SK-N-SH treated with all-trans-retinoic acid at 6 μM for 48 hours (cell line): ENCODE measurements at regions not wholly inside any gene's neighbourhood (a gene's known extent, or its start where the extent isn't known, plus 50 kb on each side); places are given as distances from the start of the nearest gene placed in this dataset.

Experiments used
- ATAC-seq: fragments of 200-7000 bp; cut with Tn5 transposase; 3 replicates; pipeline ENCODE4 v1.9.1; 2020; ENCODE audit warnings: mild to moderate bottlenecking, moderate library complexity
- ARNTL ChIP-seq: fragments of 450-650 bp; formaldehyde crosslinking; IDR thresholded peaks from 2 replicates; pipeline ENCODE4 v1.5.0; 2020; ENCODE audit warnings: low read depth, mild to moderate bottlenecking, moderate library complexity, borderline replicate concordance
- BACH2 ChIP-seq: fragments of 250-450 bp; sonication (Bioruptor Pico); IDR thresholded peaks from 2 replicates; pipeline ENCODE4 v1.9.0; 2021; ENCODE audit warnings: mild to moderate bottlenecking, borderline replicate concordance
- CREB5 ChIP-seq: fragments of 250-450 bp; sonication (Bioruptor Pico); IDR thresholded peaks from 2 replicates; pipeline ENCODE4 v1.5.1; 2020; ENCODE audit warnings: low read depth, mild to moderate bottlenecking, moderate library complexity
- CSDC2 ChIP-seq: fragments of 250-450 bp; sonication (Bioruptor Pico); IDR thresholded peaks from 2 replicates; pipeline ENCODE4 v1.5.0; 2020; ENCODE audit warnings: mild to moderate bottlenecking, moderate library complexity
- CSRNP3 ChIP-seq: fragments of 250-450 bp; sonication (Bioruptor Pico); IDR thresholded peaks from 2 replicates; pipeline ENCODE4 v1.5.1; 2021; ENCODE audit warnings: mild to moderate bottlenecking, moderate library complexity
- ESRRG ChIP-seq: fragments of 250-450 bp; sonication (Bioruptor Pico); IDR thresholded peaks from 2 replicates; pipeline ENCODE4 v1.6.1; 2021; ENCODE audit warnings: mild to moderate bottlenecking
- GLIS3 ChIP-seq: fragments of 250-450 bp; sonication (Bioruptor Pico); IDR thresholded peaks from 2 replicates; pipeline ENCODE4 v1.5.0; 2020; ENCODE audit warnings: mild to moderate bottlenecking, moderate library complexity
- ISL1 ChIP-seq: fragments of 250-450 bp; sonication (Bioruptor Pico); IDR thresholded peaks from 2 replicates; pipeline ENCODE4 v2.1.2; 2022; ENCODE audit warnings: mild to moderate bottlenecking, moderate library complexity
- OSR1 ChIP-seq: fragments of 250-450 bp; sonication (Bioruptor Pico); IDR thresholded peaks from 2 replicates; pipeline ENCODE4 v1.8.0; 2022; ENCODE audit warnings: moderate library complexity, mild to moderate bottlenecking, inconsistent platforms
- POU6F1 ChIP-seq: fragments of 250-450 bp; sonication (Bioruptor Pico); IDR thresholded peaks from 2 replicates; pipeline ENCODE4 v1.8.0; 2021; ENCODE audit warnings: low read depth, mild to moderate bottlenecking, moderate library complexity, borderline replicate concordance
- PPARA ChIP-seq: fragments of 250-450 bp; sonication (Bioruptor Pico); IDR thresholded peaks from 2 replicates; pipeline ENCODE4 v1.5.0; 2020; ENCODE audit warnings: mild to moderate bottlenecking, borderline replicate concordance
- RARB ChIP-seq: fragments of 250-450 bp; sonication (Bioruptor Pico); IDR thresholded peaks from 2 replicates; pipeline ENCODE4 v1.8.0; 2021; ENCODE audit warnings: mild to moderate bottlenecking, moderate library complexity
- SNAI2 ChIP-seq: fragments of 250-450 bp; sonication (Bioruptor Pico); IDR thresholded peaks from 2 replicates; pipeline ENCODE4 v1.5.0; 2020; ENCODE audit warnings: mild to moderate bottlenecking, moderate library complexity
- TCF4 ChIP-seq: fragments of 250-450 bp; sonication (Bioruptor Pico); IDR thresholded peaks from 2 replicates; pipeline ENCODE4 v1.8.0; 2021; ENCODE audit warnings: mild to moderate bottlenecking, moderate library complexity, borderline replicate concordance
- TOX ChIP-seq: fragments of 250-450 bp; sonication (Bioruptor Pico); IDR thresholded peaks from 2 replicates; pipeline ENCODE4 v1.8.0; 2021; ENCODE audit warnings: mild to moderate bottlenecking, moderate library complexity, borderline replicate concordance
- TSHZ2 ChIP-seq: fragments of 250-450 bp; sonication (Bioruptor Pico); IDR thresholded peaks from 2 replicates; pipeline ENCODE4 v1.5.0; 2020; ENCODE audit warnings: mild to moderate bottlenecking, moderate library complexity
- ZC3H10 ChIP-seq: fragments of 250-450 bp; sonication (Bioruptor Pico); IDR thresholded peaks from 2 replicates; pipeline ENCODE4 v1.5.1; 2021; ENCODE audit warnings: mild to moderate bottlenecking, moderate library complexity
- ZFP3 ChIP-seq: fragments of 250-450 bp; sonication (Bioruptor Pico); IDR thresholded peaks from 2 replicates; pipeline ENCODE4 v1.5.0; 2020; ENCODE audit warnings: mild to moderate bottlenecking, moderate library complexity
- ZFP30 ChIP-seq: fragments of 450-650 bp; formaldehyde crosslinking; IDR thresholded peaks from 2 replicates; pipeline ENCODE4 v1.5.0; 2022; ENCODE audit warnings: mild to moderate bottlenecking, moderate library complexity
- ZNF565 ChIP-seq: fragments of 450-650 bp; formaldehyde crosslinking; conservative IDR thresholded peaks from 2 replicates; pipeline ENCODE4 v1.5.0; 2020; ENCODE audit warnings: low read depth, mild to moderate bottlenecking, moderate library complexity
- ZNF70 ChIP-seq: fragments of 450-650 bp; formaldehyde crosslinking; IDR thresholded peaks from 2 replicates; pipeline ENCODE4 v1.5.0; 2020; ENCODE audit warnings: mild to moderate bottlenecking, moderate library complexity
- ZNF8 ChIP-seq: fragments of 450-650 bp; formaldehyde crosslinking; IDR thresholded peaks from 2 replicates; pipeline ENCODE4 v1.5.0; 2020; ENCODE audit warnings: mild to moderate bottlenecking, moderate library complexity

- no peak for TF ChIP-seq ZC3H10 (CRISPR knock-in tag)
- no peak for TF ChIP-seq ZNF565 (CRISPR knock-in tag)
- no peak for TF ChIP-seq ZNF70 (CRISPR knock-in tag)
- TF ChIP-seq ISL1 (CRISPR knock-in tag) = no peak
- TF ChIP-seq ZFP3 (CRISPR knock-in tag) = no peak
- no peak for TF ChIP-seq ZFP30
- no peak for TF ChIP-seq CSRNP3 (CRISPR knock-in tag)
- no peak for TF ChIP-seq ZNF8
- ATAC-seq = no peak
Measured at GRCh38 chr5:39555788-39556187, 131.0 kb upstream of the DAB2 start.

GRCh38 chr5:39547553-39548154 lies 122.9 kb upstream of the DAB2 start:
- TF ChIP-seq ZNF70 (CRISPR knock-in tag) (no peak), ZFP30 (no peak), PPARA (no peak), RARB (no peak)
- peak; percentile 84 for ATAC-seq

- ATAC-seq = no peak
- TF ChIP-seq ZFP3 (CRISPR knock-in tag) (no peak), RARB (no peak), BACH2 (CRISPR knock-in tag) (no peak), ZNF8 (no peak), ZC3H10 (CRISPR knock-in tag) (no peak), POU6F1 (no peak), ISL1 (CRISPR knock-in tag) (no peak), TCF4 (CRISPR knock-in tag) (no peak), GLIS3 (CRISPR knock-in tag) (no peak), CREB5 (CRISPR knock-in tag) (no peak), ESRRG (CRISPR knock-in tag) (no peak), CSRNP3 (CRISPR knock-in tag) (no peak), TOX (no peak), OSR1 (CRISPR knock-in tag) (no peak), ZFP30 (no peak), SNAI2 (CRISPR knock-in tag) (no peak), ZNF70 (CRISPR knock-in tag) (no peak)
Measured at GRCh38 chr5:39544941-39545340, 120.2 kb upstream of the DAB2 start.

GRCh38 chr5:39543335-39543734 lies 118.6 kb upstream of the DAB2 start:
- ATAC-seq = no peak
- no peak for TF ChIP-seq ISL1 (CRISPR knock-in tag)
- TF ChIP-seq PPARA = no peak
- no peak for TF ChIP-seq GLIS3 (CRISPR knock-in tag)
- no peak for TF ChIP-seq BACH2 (CRISPR knock-in tag)
- no peak for TF ChIP-seq ZNF8
- no peak for TF ChIP-seq TOX
- TF ChIP-seq CSDC2 = no peak

GRCh38 chr5:39542511-39543285 lies 117.9 kb upstream of the DAB2 start:
- no peak for ATAC-seq
- no peak for TF ChIP-seq TSHZ2 (CRISPR knock-in tag)
- TF ChIP-seq CSDC2 = no peak
- no peak for TF ChIP-seq ZNF565 (CRISPR knock-in tag)
- no peak for TF ChIP-seq ESRRG (CRISPR knock-in tag)
- TF ChIP-seq RARB = no peak
- no peak for TF ChIP-seq PPARA
- TF ChIP-seq TCF4 (CRISPR knock-in tag) = no peak
- no peak for TF ChIP-seq ISL1 (CRISPR knock-in tag)
- no peak for TF ChIP-seq GLIS3 (CRISPR knock-in tag)
- no peak for TF ChIP-seq ZNF70 (CRISPR knock-in tag)
- TF ChIP-seq ZC3H10 (CRISPR knock-in tag) = no peak
- TF ChIP-seq ZFP3 (CRISPR knock-in tag) = no peak
- no peak for TF ChIP-seq SNAI2 (CRISPR knock-in tag)
- TF ChIP-seq POU6F1 = no peak
- TF ChIP-seq ZFP30 = no peak
- TF ChIP-seq ARNTL (CRISPR knock-in tag) = no peak
- no peak for TF ChIP-seq OSR1 (CRISPR knock-in tag)
